NB4 (cell line): ENCODE measurements at regions not wholly inside any gene's neighbourhood (a gene's known extent, or its start where the extent isn't known, plus 50 kb on each side); places are given as distances from the start of the nearest gene placed in this dataset.
"Not testable (repeated sequence)": the region's sequence is repeated elsewhere in the genome, so short reads cannot be mapped to it uniquely, and the experiment has no call there.

Source experiments
- DNase-seq: peaks from one replicate; pipeline ENCODE4 v3.0.0; 2010; ENCODE audit warnings: low read depth
- H3K4me3 ChIP-seq: one replicate; pipeline ENCODE4 v1.5.1; 2011; ENCODE audit warnings: mild to moderate bottlenecking, low read depth, low read length, moderate library complexity
- MAX ChIP-seq: IDR thresholded peaks from 2 replicates; pipeline ENCODE4 v1.6.1; 2011; ENCODE audit warnings: low read depth, low read length
- MYC ChIP-seq: IDR thresholded peaks from 2 replicates; pipeline ENCODE4 v1.6.1; 2011; ENCODE audit warnings: low read depth, low read length
- POLR2A ChIP-seq: IDR thresholded peaks from 2 replicates; pipeline ENCODE4 v1.6.1; 2011; ENCODE audit warnings: mild to moderate bottlenecking; ENCODE audit not compliant: insufficient read length; ENCODE audit errors: extremely low read depth
- TF ChIP-seq, protein P1 (sequence below): IDR thresholded peaks from one replicate; pipeline ENCODE4 v1.5.1; 2012; ENCODE audit warnings: low read depth, low read length

GRCh38 chr12:86411710-86412109, 155.5 kb upstream of the MGAT4C start:
- DNase-seq, result no peak
- H3K4me3 ChIP-seq, result no peak overlapping the region
- no peak for TF ChIP-seq POLR2A
- no peak for TF ChIP-seq MYC
- TF ChIP-seq MAX, result no peak
- TF ChIP-seq, protein P1, sequence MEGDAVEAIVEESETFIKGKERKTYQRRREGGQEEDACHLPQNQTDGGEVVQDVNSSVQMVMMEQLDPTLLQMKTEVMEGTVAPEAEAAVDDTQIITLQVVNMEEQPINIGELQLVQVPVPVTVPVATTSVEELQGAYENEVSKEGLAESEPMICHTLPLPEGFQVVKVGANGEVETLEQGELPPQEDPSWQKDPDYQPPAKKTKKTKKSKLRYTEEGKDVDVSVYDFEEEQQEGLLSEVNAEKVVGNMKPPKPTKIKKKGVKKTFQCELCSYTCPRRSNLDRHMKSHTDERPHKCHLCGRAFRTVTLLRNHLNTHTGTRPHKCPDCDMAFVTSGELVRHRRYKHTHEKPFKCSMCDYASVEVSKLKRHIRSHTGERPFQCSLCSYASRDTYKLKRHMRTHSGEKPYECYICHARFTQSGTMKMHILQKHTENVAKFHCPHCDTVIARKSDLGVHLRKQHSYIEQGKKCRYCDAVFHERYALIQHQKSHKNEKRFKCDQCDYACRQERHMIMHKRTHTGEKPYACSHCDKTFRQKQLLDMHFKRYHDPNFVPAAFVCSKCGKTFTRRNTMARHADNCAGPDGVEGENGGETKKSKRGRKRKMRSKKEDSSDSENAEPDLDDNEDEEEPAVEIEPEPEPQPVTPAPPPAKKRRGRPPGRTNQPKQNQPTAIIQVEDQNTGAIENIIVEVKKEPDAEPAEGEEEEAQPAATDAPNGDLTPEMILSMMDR, result no peak

- no peak overlapping the region for H3K4me3 ChIP-seq
- no peak for DNase-seq
- TF ChIP-seq MAX, result no peak
- TF ChIP-seq, protein P1, result no peak
- no peak for TF ChIP-seq POLR2A
- TF ChIP-seq MYC, result no peak
Measured at GRCh38 chr12:86407620-86408208, 151.5 kb upstream of the MGAT4C start.

- TF ChIP-seq POLR2A (no peak), MAX (no peak), MYC (no peak)
- TF ChIP-seq, protein P1, result no peak
- H3K4me3 ChIP-seq, result no peak overlapping the region
- no peak for DNase-seq
Measured at GRCh38 chr12:86389949-86390348, 133.8 kb upstream of the MGAT4C start.

DNA sequence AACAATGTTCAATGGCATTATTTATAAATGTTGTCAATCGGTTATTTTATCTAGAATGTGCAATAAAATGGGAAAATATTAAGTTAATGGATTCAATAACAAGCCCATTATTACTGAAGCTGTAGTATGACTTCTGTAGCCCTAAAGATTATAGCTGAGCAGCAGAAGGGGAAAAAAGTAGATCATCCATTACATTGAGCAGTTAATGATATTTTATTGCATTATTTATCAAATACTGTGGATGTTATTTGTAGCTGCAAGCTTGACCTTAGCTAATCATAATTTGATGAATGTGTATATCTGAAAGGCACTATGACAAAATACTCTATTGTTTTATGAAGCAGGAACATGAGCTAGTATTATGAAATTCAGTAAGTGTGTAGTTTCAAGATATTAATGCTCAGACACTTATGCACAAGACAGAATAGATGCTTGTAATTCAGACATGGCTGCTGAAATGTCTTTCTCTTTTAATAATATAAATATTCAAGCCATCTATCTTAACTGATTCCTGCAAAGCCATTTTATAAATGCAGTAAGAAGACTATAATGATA, 131.5 kb upstream of the MGAT4C start:
- H3K4me3 ChIP-seq, result no peak overlapping the region
- no peak for TF ChIP-seq MYC
- no peak for TF ChIP-seq POLR2A
- TF ChIP-seq, protein P1, result no peak
- no peak for TF ChIP-seq MAX
- no peak for DNase-seq

DNA sequence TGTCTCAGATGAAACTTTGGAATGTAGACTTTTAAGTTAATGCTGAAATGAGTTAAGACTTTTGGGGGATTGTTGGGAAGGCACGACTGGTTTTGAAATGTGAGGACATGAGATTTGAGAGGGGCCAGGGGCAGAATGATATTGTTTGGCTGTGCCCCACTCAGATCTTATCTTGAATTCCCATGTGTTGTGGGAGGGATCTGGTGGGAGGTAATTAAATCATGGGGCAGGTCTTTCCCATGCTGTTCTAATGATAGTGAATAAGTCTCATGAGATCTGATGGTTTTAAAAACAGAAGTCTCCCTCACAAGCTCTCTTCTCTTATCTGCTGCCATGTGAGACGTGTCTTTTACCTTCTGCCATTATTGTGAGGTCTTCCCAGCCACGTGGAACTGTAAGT, 127.6 kb upstream of the MGAT4C start:
- H3K4me3 ChIP-seq, DNase-seq: not testable (repeated sequence)

DNA sequence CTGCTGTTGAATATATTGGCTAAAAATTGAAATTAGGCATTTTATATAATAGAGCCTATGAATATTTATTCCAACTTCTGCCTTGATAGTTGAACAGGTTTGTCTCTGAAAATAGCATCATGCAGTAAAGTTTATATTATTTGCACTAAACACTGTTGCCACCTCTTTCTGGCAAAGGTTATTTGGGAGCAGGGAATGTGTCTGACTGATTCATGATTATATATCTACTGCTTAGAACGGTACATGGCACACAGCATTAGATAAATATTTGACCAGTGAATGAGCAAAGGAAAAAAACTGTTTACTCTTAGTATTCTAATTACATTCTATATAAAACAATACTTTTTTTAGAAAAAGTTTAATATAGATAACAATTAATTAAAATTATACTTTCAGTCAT, 123.1 kb upstream of the MGAT4C start:
- no peak for DNase-seq
- TF ChIP-seq MYC (no peak), POLR2A (no peak), MAX (no peak)
- TF ChIP-seq, protein P1, result no peak
- no peak overlapping the region for H3K4me3 ChIP-seq
